GM19397 (cell line): ENCODE measurements at regions not wholly inside any gene's neighbourhood (a gene's known extent, or its start where the extent isn't known, plus 50 kb on each side); places are given as distances from the start of the nearest gene placed in this dataset.

Experiments
- ATAC-seq: cut with Tn5 transposase; IDR thresholded peaks from one replicate; pipeline ENCODE4 v1.9.1; 2021; ENCODE audit warnings: mild to moderate bottlenecking, moderate library complexity; ENCODE audit not compliant: unreplicated experiment

DNA sequence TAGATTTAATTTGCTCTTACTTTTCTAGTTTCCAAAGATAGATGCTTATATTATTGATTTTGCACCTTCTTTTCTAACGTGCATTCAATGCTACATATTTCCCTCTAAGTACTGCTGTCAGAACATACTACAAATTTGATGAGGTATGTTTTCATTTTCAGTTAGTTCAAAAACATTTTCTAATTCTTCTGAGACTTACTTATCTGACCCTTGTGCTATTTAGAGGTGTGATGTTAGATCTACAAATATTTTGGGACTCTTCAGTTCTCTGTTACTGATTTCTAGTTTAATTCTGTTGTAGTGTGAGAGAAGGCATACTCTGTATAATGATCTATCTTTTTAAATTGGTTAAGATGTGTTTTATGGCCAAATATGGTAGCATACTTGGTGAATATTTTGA lies 97.8 kb upstream of the TMEM168 start:
- no peak for ATAC-seq

GRCh38 chr7:112887337-112887736 lies 97.1 kb upstream of the TMEM168 start:
- ATAC-seq, result no peak

DNA sequence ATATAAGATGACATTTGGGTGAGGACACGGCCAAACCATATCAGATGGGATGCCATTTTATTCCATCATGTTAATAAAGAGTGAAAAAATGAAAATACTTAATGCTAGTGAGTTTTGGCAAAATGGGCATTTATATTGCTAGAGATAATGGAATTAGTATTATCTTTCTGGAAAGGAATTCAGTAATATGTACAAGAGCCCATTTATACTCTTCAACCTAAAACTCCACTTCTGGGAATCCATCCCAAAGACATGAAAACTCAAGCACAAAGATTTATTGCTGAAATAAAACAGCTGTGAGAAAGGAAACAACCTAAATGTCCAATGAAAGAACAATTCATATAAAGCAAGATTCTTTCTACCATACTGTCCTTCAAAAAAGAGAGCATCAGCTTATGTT lies 96.0 kb upstream of the TMEM168 start:
- ATAC-seq, result no peak

DNA sequence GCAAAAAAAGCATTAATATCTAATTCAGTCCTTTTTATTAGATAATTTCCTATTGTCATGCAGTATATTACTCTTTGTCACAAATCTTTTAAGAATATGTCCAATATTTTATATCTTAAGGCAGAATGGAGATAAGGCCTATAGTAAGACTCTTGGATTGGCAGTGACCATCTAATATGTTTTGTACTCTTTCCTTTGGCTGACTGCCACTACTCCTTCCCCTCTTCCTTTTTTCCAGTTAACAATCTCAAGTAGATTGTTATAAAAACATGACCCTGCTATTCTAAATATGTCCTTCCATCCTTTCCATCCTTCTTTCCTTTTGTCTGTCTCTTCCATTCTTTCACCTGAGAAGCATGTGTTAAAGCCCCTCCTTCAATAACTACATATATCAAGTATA lies 92.8 kb upstream of the TMEM168 start:
- no peak for ATAC-seq

GRCh38 chr7:112882511-112882910 lies 92.3 kb upstream of the TMEM168 start:
- ATAC-seq, result no peak

- no peak for ATAC-seq
These were observed 91.8 kb upstream of the TMEM168 start for GRCh38 chr7:112882022-112882421.

DNA sequence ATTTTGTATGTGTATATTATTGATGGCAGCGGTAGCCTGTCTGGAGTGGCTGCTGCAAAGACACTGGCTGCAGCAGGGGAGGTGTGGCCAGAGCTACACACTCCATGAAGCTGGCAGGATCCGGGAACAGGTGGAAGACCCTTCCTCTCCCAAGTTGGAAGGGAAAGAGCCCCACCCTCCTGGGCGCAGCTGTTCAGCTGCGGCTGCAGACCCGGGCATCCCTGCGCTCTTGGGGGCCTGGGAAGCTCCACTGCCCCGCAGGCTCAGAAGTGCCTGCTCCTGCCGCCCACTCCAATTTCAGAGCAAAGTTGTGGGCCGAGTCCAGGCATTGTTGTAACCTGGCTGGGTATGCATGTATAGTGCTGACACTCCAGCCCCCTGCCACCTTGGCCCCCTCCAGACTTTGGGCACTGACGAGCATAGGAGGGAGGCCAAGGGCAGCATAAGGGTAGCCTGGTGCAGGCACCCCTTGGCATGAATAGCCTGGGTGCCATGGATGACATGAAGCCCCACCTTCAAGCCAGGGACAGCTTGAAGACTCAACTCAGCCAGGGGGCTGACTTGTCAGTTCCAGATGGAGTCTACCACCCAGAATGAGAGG lies 90.7 kb upstream of the TMEM168 start:
- no peak for ATAC-seq

DNA sequence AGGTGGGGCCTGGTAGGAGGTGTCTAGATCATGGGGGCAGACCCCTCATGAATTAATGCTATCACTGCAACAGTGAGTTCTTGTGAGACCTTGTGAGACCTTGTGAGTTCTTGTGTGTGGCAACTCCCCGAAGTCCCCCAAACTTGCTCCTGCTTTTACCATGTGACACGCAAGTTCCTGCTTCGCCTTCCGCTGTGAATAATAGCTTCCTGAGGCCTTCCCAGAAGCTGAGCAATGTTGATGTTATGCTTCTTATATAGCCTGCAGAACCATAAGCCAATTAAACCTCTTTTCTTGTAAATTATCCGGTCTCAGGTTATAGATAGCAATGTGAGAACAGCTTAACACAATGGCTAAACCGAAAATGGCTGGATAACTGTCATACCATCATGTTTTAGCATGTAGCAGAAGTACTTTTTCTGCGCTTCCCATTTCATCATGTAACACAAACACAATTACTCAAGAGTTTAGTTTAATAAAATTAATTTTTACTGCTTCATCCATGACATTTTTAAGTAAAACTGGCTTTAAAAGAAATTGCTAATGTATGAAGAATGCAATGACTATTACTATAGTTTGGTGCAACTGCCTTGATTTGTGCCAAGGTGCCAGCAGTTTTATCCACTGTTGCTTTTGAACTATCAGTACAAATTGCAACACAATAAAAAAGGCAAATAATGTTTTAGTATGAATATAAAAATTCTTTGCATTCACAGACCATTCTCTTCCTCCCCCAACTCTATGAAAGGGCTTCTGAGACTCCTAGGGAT lies 87.7 kb upstream of the TMEM168 start:
- no peak for ATAC-seq

- ATAC-seq, result no peak
These were observed 86.7 kb upstream of the TMEM168 start for GRCh38 chr7:112876877-112877276.

GRCh38 chr7:112874909-112875308 lies 84.7 kb upstream of the TMEM168 start:
- ATAC-seq, result no peak

GRCh38 chr7:112873831-112874553 lies 83.8 kb upstream of the TMEM168 start:
- peak; percentile 47 for ATAC-seq

DNA sequence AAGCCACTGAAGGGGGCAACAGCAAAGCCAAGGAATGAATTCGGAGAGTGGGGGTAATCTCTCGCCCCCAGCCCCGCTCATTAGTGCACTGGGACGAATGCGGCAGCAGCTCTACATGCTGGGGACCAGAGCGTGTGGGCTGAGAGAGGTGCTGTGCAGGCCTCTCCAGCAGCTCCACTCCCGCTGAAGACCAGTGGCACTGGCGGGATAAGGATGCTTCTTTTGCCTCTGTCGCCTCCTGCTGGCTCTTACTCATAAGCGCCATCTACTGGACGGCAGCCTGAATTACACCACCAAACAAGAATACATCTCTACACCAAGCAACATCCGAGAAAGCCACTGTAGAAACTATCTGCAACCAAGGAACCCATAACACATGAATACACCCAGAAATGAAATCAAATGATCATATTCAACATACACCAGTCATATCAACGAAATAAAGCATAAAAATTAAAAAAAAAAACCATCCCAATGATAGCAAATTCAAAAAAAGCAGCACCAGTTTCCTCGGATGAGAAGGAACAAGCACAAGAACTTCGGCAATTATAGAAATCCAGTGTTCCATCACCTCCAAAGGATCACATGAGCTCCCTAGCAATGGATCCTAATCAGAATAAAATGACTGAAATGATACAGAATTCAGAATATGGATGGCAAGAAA lies 79.0 kb upstream of the TMEM168 start:
- ATAC-seq, result no peak

- ATAC-seq, result no peak
These were observed 78.4 kb upstream of the TMEM168 start for GRCh38 chr7:112868609-112869008.

GRCh38 chr7:112866424-112866823 lies 76.2 kb upstream of the TMEM168 start:
- peak; percentile 90 for ATAC-seq

DNA sequence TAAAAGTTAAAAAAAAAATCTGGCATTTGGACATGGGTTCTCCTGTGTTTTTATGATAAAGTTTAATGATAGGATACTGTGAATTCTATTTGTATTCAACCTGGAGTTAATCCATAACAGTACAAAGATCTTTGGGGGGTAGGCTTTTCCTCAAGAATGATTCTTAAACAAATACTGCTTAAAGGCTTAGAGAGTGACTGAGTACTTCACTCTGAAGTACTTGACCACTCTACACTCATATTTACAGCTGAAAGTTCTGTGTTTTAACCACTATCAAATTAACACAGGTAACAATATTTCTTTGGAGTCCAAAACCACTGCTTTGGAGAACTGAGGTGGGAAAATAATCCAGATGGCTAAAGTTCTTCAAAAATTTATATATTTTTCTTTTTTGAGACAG lies 74.2 kb upstream of the TMEM168 start:
- no peak for ATAC-seq

DNA sequence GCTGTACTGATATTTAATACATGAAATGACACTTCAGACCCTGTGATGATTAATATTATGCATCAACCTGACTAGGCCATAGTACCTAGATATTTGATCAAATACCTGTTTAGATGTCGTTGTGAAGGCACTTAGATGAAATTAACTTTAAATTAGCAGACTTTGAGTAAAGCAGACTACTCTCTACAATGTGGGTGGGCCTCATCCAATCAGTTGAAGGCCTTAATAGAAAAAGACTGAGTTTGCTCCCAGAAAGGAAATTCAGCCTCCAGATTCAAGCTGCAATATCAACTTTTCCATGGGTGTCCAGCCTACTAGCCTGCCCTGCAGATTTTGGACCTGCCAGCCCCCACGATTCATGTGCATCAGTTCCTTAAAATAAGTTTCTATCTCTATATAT lies 68.6 kb upstream of the TMEM168 start:
- no peak for ATAC-seq

DNA sequence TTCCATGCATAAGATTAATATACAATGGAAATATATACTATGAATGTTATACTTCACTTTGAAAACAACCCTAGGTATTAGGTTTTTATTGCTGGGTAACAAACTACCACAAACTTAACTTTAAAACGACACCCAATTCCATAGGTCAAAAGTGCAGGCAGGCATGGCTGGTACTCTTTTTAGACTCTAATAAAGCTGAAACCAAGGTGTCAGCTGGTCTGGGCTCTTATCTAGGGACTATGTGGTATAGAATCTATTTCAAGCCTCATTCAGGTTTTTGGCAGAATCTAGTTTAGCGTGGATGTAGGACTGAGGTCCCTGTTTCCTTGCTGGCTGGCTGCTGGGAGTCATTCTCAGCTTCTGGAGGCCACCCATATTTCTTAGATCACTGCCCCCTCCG lies 65.0 kb upstream of the TMEM168 start:
- ATAC-seq, result no peak

DNA sequence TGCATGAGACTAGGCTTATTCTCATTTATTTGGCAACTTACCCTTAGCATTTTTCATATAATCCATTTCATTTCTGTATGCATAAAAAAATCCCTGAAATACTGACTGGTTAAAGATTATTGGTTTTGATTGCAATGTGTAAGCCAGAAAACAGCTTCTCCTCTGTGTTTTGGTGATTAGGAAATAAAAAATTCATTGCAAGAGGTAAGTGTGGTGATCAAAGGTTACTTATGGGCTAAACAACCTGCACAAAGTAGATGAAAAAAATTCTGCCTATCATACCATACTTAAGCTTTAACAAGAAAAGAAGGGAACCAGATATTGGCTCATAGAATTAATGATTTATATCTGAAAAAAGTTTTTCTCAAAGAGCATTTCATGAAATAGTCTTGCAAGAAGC lies 64.0 kb upstream of the TMEM168 start:
- ATAC-seq, result no peak

GRCh38 chr7:112853422-112853821 lies 63.2 kb upstream of the TMEM168 start:
- no peak for ATAC-seq

- no peak for ATAC-seq
These were observed 53.0 kb upstream of the TMEM168 start for GRCh38 chr7:112843151-112843550.
